Cortex of kidney (tissue), 1 donor: ENCODE measurements at regions not wholly inside any gene's neighbourhood (a gene's known extent, or its start where the extent isn't known, plus 50 kb on each side); places are given as distances from the start of the nearest gene placed in this dataset.
"Not testable (repeated sequence)": the region's sequence is repeated elsewhere in the genome, so short reads cannot be mapped to it uniquely, and the experiment has no call there.

ENCODE experiments used
- DNase-seq: peaks from one replicate; lab custom pipeline; 2025; lab: John Stamatoyannopoulos, UW

GRCh38 chr12:84495711-84496110 lies 416.9 kb downstream of the SLC6A15 start:
- DNase-seq: no peak

GRCh38 chr12:84492351-84492883 lies 420.2 kb downstream of the SLC6A15 start:
- no peak for DNase-seq

DNA sequence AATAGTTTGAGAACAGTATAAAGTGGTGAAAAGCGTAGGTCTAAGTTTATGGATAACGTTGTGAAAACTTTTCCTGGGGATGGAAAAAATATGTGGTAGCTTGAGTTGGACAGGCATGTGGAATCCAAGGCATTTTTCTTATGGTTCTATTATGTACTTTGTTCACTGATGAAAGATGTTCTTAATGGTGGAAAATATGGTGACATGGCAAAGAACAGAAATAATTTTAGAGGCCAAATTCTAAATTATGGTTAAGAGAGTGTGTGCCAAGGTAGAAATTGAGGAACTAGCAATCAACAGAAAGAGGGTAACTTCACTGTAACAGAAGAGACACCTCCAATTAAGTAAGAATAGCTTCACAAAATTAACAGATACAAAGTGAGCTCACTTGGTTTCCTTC lies 427.8 kb downstream of the SLC6A15 start:
- DNase-seq: no peak

- DNase-seq: no peak
Measured at GRCh38 chr12:84480803-84481202, 431.8 kb downstream of the SLC6A15 start.

GRCh38 chr12:84470361-84470760 lies 442.2 kb downstream of the SLC6A15 start:
- DNase-seq: no peak

GRCh38 chr12:84464616-84465015 lies 448.0 kb downstream of the SLC6A15 start:
- DNase-seq: no peak

DNA sequence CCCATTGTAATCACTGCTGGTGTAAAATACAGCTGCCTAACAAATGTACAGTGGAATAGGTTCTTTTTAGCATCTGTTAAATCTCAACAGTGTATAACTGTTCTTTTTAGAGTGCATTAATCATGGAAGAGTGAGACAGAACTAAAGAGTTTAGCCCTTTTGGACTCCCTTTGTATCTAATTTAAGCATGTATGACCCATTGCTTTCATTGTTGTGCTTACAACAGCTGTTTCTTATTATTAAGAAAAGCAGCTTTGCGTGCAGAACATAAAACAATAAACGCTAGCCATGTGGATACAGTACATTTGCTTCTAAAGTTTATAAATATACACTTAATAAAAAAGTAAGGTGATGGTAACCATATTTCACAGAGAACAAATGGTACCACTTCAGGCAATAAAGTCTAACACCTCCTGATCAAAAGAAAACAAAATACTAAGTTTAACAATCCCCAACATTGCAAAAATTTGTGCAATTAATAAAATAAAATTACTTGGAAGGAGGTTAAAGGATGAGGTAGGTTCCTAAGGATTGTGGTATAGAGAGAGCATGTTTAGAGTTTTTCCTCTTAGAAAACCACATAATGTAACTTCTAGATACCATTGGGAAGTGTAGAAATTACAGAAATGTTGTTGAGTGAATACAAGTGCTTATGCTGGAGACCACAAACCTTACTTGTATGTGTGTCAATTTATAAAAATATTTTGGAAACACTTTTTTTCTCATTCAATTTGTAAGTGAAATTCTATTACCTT lies 448.7 kb downstream of the SLC6A15 start:
- no peak for DNase-seq

- DNase-seq: no peak
Measured at GRCh38 chr12:84455598-84455997, 457.0 kb downstream of the SLC6A15 start.

- not testable (repeated sequence) for DNase-seq
Measured at GRCh38 chr12:84446478-84446877, 466.1 kb downstream of the SLC6A15 start.

DNA sequence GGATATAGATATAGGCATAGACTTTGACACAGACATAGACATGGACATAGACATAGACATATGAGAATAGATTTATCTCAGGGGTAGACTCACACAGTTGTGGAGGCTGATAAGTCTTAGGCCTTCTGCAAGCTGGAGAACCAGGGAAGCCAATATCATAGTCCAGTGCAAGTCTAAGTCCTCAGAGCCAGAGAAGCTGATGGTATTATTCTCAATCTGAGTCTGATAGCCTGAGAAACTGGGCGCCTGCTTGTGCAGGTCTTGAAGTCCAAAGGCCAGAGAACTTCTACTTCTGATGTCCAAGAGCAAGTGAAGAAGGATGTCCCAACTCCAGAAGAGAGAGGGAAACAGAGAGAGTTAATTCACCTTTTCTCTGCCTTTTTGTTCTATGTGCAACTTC lies 476.5 kb downstream of the SLC6A15 start:
- no peak for DNase-seq

DNA sequence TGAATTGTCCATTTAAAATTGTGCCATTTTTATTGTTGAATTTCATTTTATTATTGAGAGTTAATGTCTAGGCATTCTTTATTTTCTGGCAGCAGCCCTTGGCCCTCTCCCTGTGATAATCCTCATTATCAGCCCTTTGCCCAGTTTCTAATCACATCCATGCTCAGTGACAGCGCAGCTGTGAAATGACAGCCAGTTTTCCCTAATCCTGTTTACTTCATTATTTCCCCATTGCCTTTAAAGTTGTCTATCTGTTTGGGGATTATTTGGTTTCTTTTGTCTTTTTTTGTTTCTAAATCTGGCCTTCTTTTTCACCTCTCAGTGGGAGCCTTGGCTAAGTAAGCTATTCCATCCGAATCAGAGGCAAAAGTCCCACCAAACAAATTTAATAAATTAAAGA lies 476.9 kb downstream of the SLC6A15 start:
- no peak for DNase-seq

GRCh38 chr12:84422340-84422739 lies 490.3 kb downstream of the SLC6A15 start:
- DNase-seq: no peak

DNA sequence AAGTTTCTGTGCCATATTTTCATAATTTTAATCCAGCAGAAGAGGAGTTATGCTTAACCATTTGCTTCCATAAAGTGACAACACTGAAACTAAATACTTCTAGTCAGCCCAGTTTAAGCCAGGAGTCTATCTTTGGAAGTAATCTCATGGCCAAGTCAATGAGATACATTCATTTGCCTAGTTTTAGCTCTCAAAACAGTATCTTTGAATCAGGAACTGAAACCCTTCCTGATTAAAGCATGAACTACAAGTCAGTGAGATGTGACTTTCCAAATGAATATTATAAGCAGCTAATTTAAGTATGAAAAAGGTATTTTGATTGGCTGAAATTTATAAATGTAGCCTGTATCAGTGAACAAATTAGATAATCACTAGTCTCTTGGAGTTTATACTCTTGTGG lies 491.5 kb downstream of the SLC6A15 start:
- DNase-seq: no peak

GRCh38 chr12:84416626-84417025 lies 496.0 kb downstream of the SLC6A15 start:
- no peak for DNase-seq

DNA sequence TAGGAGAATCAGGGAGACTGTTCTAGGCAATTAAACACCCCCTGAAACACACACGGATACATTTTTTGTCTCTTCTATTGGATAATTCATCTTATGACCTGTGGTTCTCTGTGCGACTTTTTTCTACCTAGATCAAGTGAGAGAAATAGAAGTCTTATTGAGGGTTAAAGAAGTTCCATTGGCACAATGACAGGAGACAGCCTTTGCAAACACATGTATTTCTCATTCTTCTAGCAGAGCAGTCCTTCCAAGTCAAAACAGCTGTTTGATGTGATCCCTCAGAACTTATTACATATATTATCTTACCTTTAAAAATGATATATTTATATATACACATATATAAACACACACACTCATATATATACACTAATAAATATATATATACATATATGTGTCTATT lies 496.7 kb downstream of the SLC6A15 start:
- DNase-seq: no peak

DNA sequence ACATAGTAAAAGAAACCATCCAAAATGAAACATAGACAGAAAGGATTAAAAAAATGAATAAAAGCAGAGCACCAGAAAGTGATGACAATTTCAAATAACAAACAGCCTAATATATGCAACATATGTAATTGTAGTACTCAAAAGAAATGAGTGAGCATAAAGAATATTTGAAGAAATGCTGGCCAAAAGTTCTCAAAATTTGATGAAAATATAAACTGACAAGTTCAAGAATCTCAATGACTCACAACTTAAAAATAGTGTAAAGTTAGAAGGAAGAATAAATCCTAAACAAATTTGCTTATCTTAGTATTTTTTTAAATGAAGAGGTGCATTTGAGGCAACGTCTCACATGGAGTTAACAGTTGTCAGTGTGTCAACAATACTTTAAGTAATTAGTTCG lies 498.9 kb downstream of the SLC6A15 start:
- DNase-seq: no peak

- no peak for DNase-seq
Measured at GRCh38 chr12:84412226-84412625, 500.4 kb downstream of the SLC6A15 start.

- no peak for DNase-seq
Measured at GRCh38 chr12:84411031-84411430, 501.6 kb downstream of the SLC6A15 start.

DNA sequence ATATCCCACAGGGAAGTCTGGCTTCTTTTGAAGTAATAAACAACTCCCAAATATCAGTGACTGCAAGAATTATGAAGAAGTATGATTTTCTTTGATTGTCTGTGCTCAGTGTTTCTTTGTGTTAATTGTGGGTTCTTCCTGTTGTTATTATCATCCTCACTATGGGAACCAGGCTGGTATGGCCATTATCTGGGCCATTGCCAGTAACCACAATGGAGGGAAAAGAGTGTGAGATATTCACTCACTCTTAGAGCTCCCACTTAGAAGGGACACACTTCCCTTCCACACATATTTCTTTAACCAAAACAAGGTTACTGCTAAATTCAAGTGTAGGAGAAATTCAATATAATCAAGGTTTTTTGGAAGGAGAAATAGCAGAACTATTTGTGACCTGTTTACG lies 503.7 kb downstream of the SLC6A15 start:
- no peak for DNase-seq

GRCh38 chr12:84406720-84407119 lies 505.9 kb downstream of the SLC6A15 start:
- DNase-seq: not testable (repeated sequence)

- no peak for DNase-seq
Measured at GRCh38 chr12:84397846-84398245, 514.8 kb downstream of the SLC6A15 start.

- DNase-seq: no peak
Measured at GRCh38 chr12:84397263-84397662, 515.3 kb downstream of the SLC6A15 start.

GRCh38 chr12:84391176-84391575 lies 521.4 kb downstream of the SLC6A15 start:
- not testable (repeated sequence) for DNase-seq

GRCh38 chr12:84384384-84384783 lies 528.2 kb downstream of the SLC6A15 start:
- DNase-seq: no peak
